OCI-LY7 (cell line): ENCODE measurements at regions not wholly inside any gene's neighbourhood (a gene's known extent, or its start where the extent isn't known, plus 50 kb on each side); places are given as distances from the start of the nearest gene placed in this dataset.

Source experiments
- CTCF ChIP-seq: fragments of 200-600 bp; sonication (generic); conservative IDR thresholded peaks from 2 replicates; pipeline ENCODE4 v1.5.1; 2014; ENCODE audit warnings: mild to moderate bottlenecking, antibody characterized with exemption, low read length, moderate library complexity, mixed read lengths
- EZH2phosphoT487 ChIP-seq: fragments of 200-600 bp; sonication (generic); IDR thresholded peaks from 2 replicates; pipeline ENCODE4 v1.6.1; 2018; ENCODE audit warnings: low read depth, borderline replicate concordance, mild to moderate bottlenecking, mixed run types, antibody characterized with exemption, low read length, moderate library complexity, mixed read lengths

GRCh38 chr13:69010789-69011188, 1096.8 kb upstream of the ATXN8OS start:
- TF ChIP-seq CTCF = no peak
- no peak for TF ChIP-seq EZH2phosphoT487
